ENCODE measurements at regions not wholly inside any gene's neighbourhood (a gene's known extent, or its start where the extent isn't known, plus 50 kb on each side); places are given as distances from the start of the nearest gene placed in this dataset.

GRCh38 chr12:102781117-102781516, 135.9 kb downstream of the PAH start:
- DNase-seq (ENCODE audit: low spot score) = no peak

GRCh38 chr12:102776041-102776440, 141.0 kb downstream of the PAH start:
- no peak for DNase-seq (ENCODE audit: low spot score)

- DNase-seq (ENCODE audit: low spot score) = no peak
These were observed 147.6 kb downstream of the PAH start for GRCh38 chr12:102769323-102769916.

- no peak for DNase-seq (ENCODE audit: low spot score)
These were observed 150.1 kb downstream of the PAH start for GRCh38 chr12:102766961-102767360.

- no peak for DNase-seq (ENCODE audit: low spot score)
These were observed 151.3 kb downstream of the PAH start for GRCh38 chr12:102765736-102766135.

- no peak for DNase-seq (ENCODE audit: low spot score)
These were observed 153.6 kb downstream of the PAH start for GRCh38 chr12:102763471-102763870.

- no peak for DNase-seq (ENCODE audit: low spot score)
These were observed 154.0 kb downstream of the PAH start for GRCh38 chr12:102763061-102763460.

- DNase-seq (ENCODE audit: low spot score) = no peak
These were observed 156.7 kb downstream of the PAH start for GRCh38 chr12:102760322-102760721.

GRCh38 chr12:102759466-102759865, 157.6 kb downstream of the PAH start:
- no peak for DNase-seq (ENCODE audit: low spot score)

- DNase-seq (ENCODE audit: low spot score) = no peak
These were observed 159.2 kb downstream of the PAH start for GRCh38 chr12:102757882-102758226.

- DNase-seq (ENCODE audit: low spot score) = no peak
These were observed 159.7 kb downstream of the PAH start for GRCh38 chr12:102757154-102757881.

- no peak for DNase-seq (ENCODE audit: low spot score)
These were observed 160.5 kb downstream of the PAH start for GRCh38 chr12:102756530-102756929.

- no peak for DNase-seq (ENCODE audit: low spot score)
These were observed 161.8 kb downstream of the PAH start for GRCh38 chr12:102755266-102755665.

- DNase-seq (ENCODE audit: low spot score) = no peak
These were observed 163.2 kb downstream of the PAH start for GRCh38 chr12:102753802-102754201.

GRCh38 chr12:102748704-102749103, 168.3 kb downstream of the PAH start:
- no peak for DNase-seq (ENCODE audit: low spot score)

- no peak for DNase-seq (ENCODE audit: low spot score)
These were observed 170.1 kb downstream of the PAH start for GRCh38 chr12:102746963-102747362.

GRCh38 chr12:102745971-102746600, 171.0 kb downstream of the PAH start:
- no peak for DNase-seq (ENCODE audit: low spot score)

- DNase-seq (ENCODE audit: low spot score) = no peak
These were observed 175.8 kb downstream of the PAH start for GRCh38 chr12:102741196-102741595.

- DNase-seq (ENCODE audit: low spot score) = no peak
These were observed 176.7 kb downstream of the PAH start for GRCh38 chr12:102740141-102740955.

GRCh38 chr12:102736328-102736727, 180.7 kb downstream of the PAH start:
- DNase-seq (ENCODE audit: low spot score) = no peak

- DNase-seq (ENCODE audit: low spot score) = no peak
These were observed 181.9 kb downstream of the PAH start for GRCh38 chr12:102735104-102735503.

GRCh38 chr12:102730996-102731395, 186.0 kb downstream of the PAH start:
- DNase-seq (ENCODE audit: low spot score) = no peak
